SJCRH30 (cell line): ENCODE measurements at regions not wholly inside any gene's neighbourhood (a gene's known extent, or its start where the extent isn't known, plus 50 kb on each side); places are given as distances from the start of the nearest gene placed in this dataset.
"Not testable (repeated sequence)": the region's sequence is repeated elsewhere in the genome, so short reads cannot be mapped to it uniquely, and the experiment has no call there.

Experiments
- DNase-seq, 2 experiments: peaks; one replicate each; pipeline ENCODE4 v3.0.0-alpha.2; 2015 to 2020
- H3K27ac ChIP-seq: fragments of 250-450 bp; sonication (Bioruptor Pico); 2 replicates; pipeline ENCODE4 v1.5.1; 2020; ENCODE audit warnings: mild to moderate bottlenecking, moderate library complexity
- H3K27me3 ChIP-seq: fragments of 250-450 bp; sonication (Bioruptor Pico); 2 replicates; pipeline ENCODE4 v1.5.1; 2020; ENCODE audit warnings: mild to moderate bottlenecking, moderate library complexity
- H3K36me3 ChIP-seq: fragments of 250-450 bp; sonication (Bioruptor Pico); 2 replicates; pipeline ENCODE4 v1.5.1; 2020; ENCODE audit warnings: mild to moderate bottlenecking, moderate library complexity
- H3K4me1 ChIP-seq: fragments of 250-450 bp; sonication (Bioruptor Pico); 2 replicates; pipeline ENCODE4 v1.5.1; 2020; ENCODE audit warnings: mild to moderate bottlenecking, moderate library complexity
- H3K4me3 ChIP-seq: fragments of 250-450 bp; sonication (Bioruptor Pico); 2 replicates; pipeline ENCODE4 v1.5.1; 2020; ENCODE audit warnings: mild to moderate bottlenecking, moderate library complexity
- H3K9me3 ChIP-seq: fragments of 250-450 bp; sonication (Bioruptor Pico); replicated peaks from 2 replicates; pipeline ENCODE4 v1.5.1; 2020; ENCODE audit warnings: mild to moderate bottlenecking, moderate library complexity

- H3K4me1 ChIP-seq: no peaks in the 10 kb centered on the region
These were observed 332.4 kb downstream of the ARPP21 start for GRCh38 chr3:35971686-35972085.

GRCh38 chr3:35974872-35975271, 335.5 kb downstream of the ARPP21 start:
- no peak for DNase-seq
- Histone ChIP-seq H3K27ac (no peak overlapping the region), H3K4me3 (no peak overlapping the region), H3K4me1 (no peaks in the 10 kb centered on the region), H3K9me3 (no peaks in the 10 kb centered on the region), H3K27me3 (no peaks in the 10 kb centered on the region), H3K36me3 (no peaks in the 10 kb centered on the region)

More at GRCh38 chr3:35971686-35972085, 332.4 kb downstream of the ARPP21 start:
- H3K27ac ChIP-seq: no peak overlapping the region
- H3K36me3 ChIP-seq: no peaks in the 10 kb centered on the region
- H3K27me3 ChIP-seq: no peaks in the 10 kb centered on the region
- H3K9me3 ChIP-seq: no peaks in the 10 kb centered on the region
- H3K4me3 ChIP-seq: no peak overlapping the region
- DNase-seq: no peak

GRCh38 chr3:35986161-35986560, 346.8 kb downstream of the ARPP21 start:
- Histone ChIP-seq H3K27me3 (no peaks in the 10 kb centered on the region), H3K4me1 (no peaks in the 10 kb centered on the region), H3K9me3 (no peaks in the 10 kb centered on the region), H3K4me3 (no peak overlapping the region), H3K27ac (no peak overlapping the region), H3K36me3 (no peaks in the 10 kb centered on the region)
- no peak for DNase-seq

GRCh38 chr3:35987386-35987785, 348.1 kb downstream of the ARPP21 start:
- Histone ChIP-seq H3K27me3 (no peaks in the 10 kb centered on the region), H3K9me3 (no peaks in the 10 kb centered on the region), H3K27ac (no peak overlapping the region), H3K36me3 (no peaks in the 10 kb centered on the region), H3K4me3 (no peak overlapping the region), H3K4me1 (no peaks in the 10 kb centered on the region)
- no peak for DNase-seq

GRCh38 chr3:35992041-35992440, 352.7 kb downstream of the ARPP21 start:
- Histone ChIP-seq H3K27ac (no peak overlapping the region), H3K4me3 (no peak overlapping the region), H3K4me1 (no peaks in the 10 kb centered on the region), H3K27me3 (no peaks in the 10 kb centered on the region), H3K9me3 (no peaks in the 10 kb centered on the region), H3K36me3 (no peaks in the 10 kb centered on the region)
- no peak for DNase-seq

- no peak overlapping the region for H3K27ac ChIP-seq
- no peak overlapping the region for H3K4me3 ChIP-seq
- H3K27me3 ChIP-seq: no peaks in the 10 kb centered on the region
- no peak for DNase-seq
- no peaks in the 10 kb centered on the region for H3K9me3 ChIP-seq
- no peaks in the 10 kb centered on the region for H3K36me3 ChIP-seq
- no peaks in the 10 kb centered on the region for H3K4me1 ChIP-seq
These were observed 368.5 kb upstream of the STAC start for GRCh38 chr3:36011791-36012190.

GRCh38 chr3:36013425-36013824, 366.9 kb upstream of the STAC start:
- no peaks in the 10 kb centered on the region for H3K4me1 ChIP-seq
- no peaks in the 10 kb centered on the region for H3K36me3 ChIP-seq
- H3K4me3 ChIP-seq: no peak overlapping the region
- no peaks in the 10 kb centered on the region for H3K9me3 ChIP-seq
- no peak overlapping the region for H3K27ac ChIP-seq
- no peak for DNase-seq
- H3K27me3 ChIP-seq: no peaks in the 10 kb centered on the region

- no peak overlapping the region for H3K27ac ChIP-seq
- H3K4me1 ChIP-seq: no peaks in the 10 kb centered on the region
- H3K4me3 ChIP-seq: no peak overlapping the region
- no peaks in the 10 kb centered on the region for H3K27me3 ChIP-seq
- H3K9me3 ChIP-seq: no peaks in the 10 kb centered on the region
- no peaks in the 10 kb centered on the region for H3K36me3 ChIP-seq
- DNase-seq: no peak
These were observed 355.1 kb upstream of the STAC start for GRCh38 chr3:36025232-36025631.

GRCh38 chr3:36032180-36033047, 347.9 kb upstream of the STAC start:
- DNase-seq: no peak
- Histone ChIP-seq H3K4me3 (no peak overlapping the region), H3K9me3 (no peaks in the 10 kb centered on the region), H3K36me3 (no peaks in the 10 kb centered on the region), H3K27ac (no peak overlapping the region), H3K27me3 (no peaks in the 10 kb centered on the region), H3K4me1 (no peaks in the 10 kb centered on the region)

GRCh38 chr3:36058404-36059030, 321.8 kb upstream of the STAC start:
- Histone ChIP-seq H3K36me3 (no peaks in the 10 kb centered on the region), H3K27me3 (no peaks in the 10 kb centered on the region), H3K27ac (no peak overlapping the region), H3K4me3 (no peak overlapping the region), H3K4me1 (no peaks in the 10 kb centered on the region), H3K9me3 (no peaks in the 10 kb centered on the region)
- no peak for DNase-seq

- Histone ChIP-seq H3K36me3 (no peaks in the 10 kb centered on the region), H3K27me3 (no peaks in the 10 kb centered on the region), H3K4me1 (no peaks in the 10 kb centered on the region), H3K27ac (no peak overlapping the region), H3K4me3 (no peak overlapping the region), H3K9me3 (no peaks in the 10 kb centered on the region)
- DNase-seq: no peak
These were observed 319.4 kb upstream of the STAC start for GRCh38 chr3:36060950-36061349.

GRCh38 chr3:36063992-36064391, 316.3 kb upstream of the STAC start:
- Histone ChIP-seq H3K27me3 (no peaks in the 10 kb centered on the region), H3K36me3 (no peaks in the 10 kb centered on the region), H3K9me3 (no peaks in the 10 kb centered on the region), H3K27ac (no peak overlapping the region), H3K4me3 (no peak overlapping the region), H3K4me1 (no peaks in the 10 kb centered on the region)
- DNase-seq: no peak

GRCh38 chr3:36065321-36065720, 315.0 kb upstream of the STAC start:
- Histone ChIP-seq H3K27me3 (no peaks in the 10 kb centered on the region), H3K4me1 (no peaks in the 10 kb centered on the region), H3K4me3 (no peak overlapping the region)

GRCh38 chr3:36075491-36075890, 304.8 kb upstream of the STAC start:
- DNase-seq: no peak
- Histone ChIP-seq H3K36me3 (no peaks in the 10 kb centered on the region), H3K4me1 (no peaks in the 10 kb centered on the region), H3K9me3 (no peaks in the 10 kb centered on the region), H3K4me3 (no peak overlapping the region), H3K27me3 (no peaks in the 10 kb centered on the region), H3K27ac (no peak overlapping the region)

More at GRCh38 chr3:36065321-36065720, 315.0 kb upstream of the STAC start:
- no peaks in the 10 kb centered on the region for H3K9me3 ChIP-seq
- no peaks in the 10 kb centered on the region for H3K36me3 ChIP-seq
- H3K27ac ChIP-seq: no peak overlapping the region
- DNase-seq: no peak

GRCh38 chr3:36077320-36077719, 303.0 kb upstream of the STAC start:
- DNase-seq: no peak
- Histone ChIP-seq H3K4me1 (no peaks in the 10 kb centered on the region), H3K36me3 (no peaks in the 10 kb centered on the region), H3K9me3 (no peaks in the 10 kb centered on the region), H3K4me3 (no peak overlapping the region), H3K27ac (no peak overlapping the region), H3K27me3 (no peaks in the 10 kb centered on the region)

- not testable (repeated sequence) for DNase-seq, H3K27me3 ChIP-seq, H3K4me3 ChIP-seq, H3K27ac ChIP-seq, H3K9me3 ChIP-seq, H3K4me1 ChIP-seq, H3K36me3 ChIP-seq
These were observed 297.3 kb upstream of the STAC start for GRCh38 chr3:36082958-36083357.
